GM21526 (cell line): ENCODE measurements at regions not wholly inside any gene's neighbourhood (a gene's known extent, or its start where the extent isn't known, plus 50 kb on each side); places are given as distances from the start of the nearest gene placed in this dataset.
A peak's percentile ranks its signal among the peaks of the same experiment; 100 is the strongest.
"Not testable (repeated sequence)": the region's sequence is repeated elsewhere in the genome, so short reads cannot be mapped to it uniquely, and the experiment has no call there.

Experiments used
- ATAC-seq: cut with Tn5 transposase; IDR thresholded peaks from one replicate; pipeline ENCODE4 v1.9.1; 2021; ENCODE audit warnings: moderate library complexity; ENCODE audit not compliant: unreplicated experiment, low FRiP score

- ATAC-seq: no peak
These were observed 305.8 kb downstream of the KIF20B start for GRCh38 chr10:90007226-90007625.

GRCh38 chr10:90011281-90011680 lies 309.9 kb downstream of the KIF20B start:
- not testable (repeated sequence) for ATAC-seq

GRCh38 chr10:90018819-90019218 lies 317.4 kb downstream of the KIF20B start:
- no peak for ATAC-seq

- ATAC-seq: no peak
These were observed 319.1 kb downstream of the KIF20B start for GRCh38 chr10:90020506-90020905.

- no peak for ATAC-seq
These were observed 322.6 kb downstream of the KIF20B start for GRCh38 chr10:90023950-90024349.

- ATAC-seq: no peak
These were observed 326.9 kb downstream of the KIF20B start for GRCh38 chr10:90028312-90028711.

- ATAC-seq: no peak
These were observed 330.4 kb downstream of the KIF20B start for GRCh38 chr10:90031776-90032175.

- ATAC-seq: no peak
These were observed 331.1 kb downstream of the KIF20B start for GRCh38 chr10:90032519-90032918.

GRCh38 chr10:90034862-90035261 lies 333.5 kb downstream of the KIF20B start:
- not testable (repeated sequence) for ATAC-seq

- ATAC-seq: no peak
These were observed 340.2 kb downstream of the KIF20B start for GRCh38 chr10:90041585-90041984.

- ATAC-seq: no peak
These were observed 340.7 kb downstream of the KIF20B start for GRCh38 chr10:90042075-90042474.

GRCh38 chr10:90047243-90047729 lies 345.9 kb downstream of the KIF20B start:
- peak; percentile 83 for ATAC-seq

- ATAC-seq: no peak
These were observed 349.7 kb downstream of the KIF20B start for GRCh38 chr10:90051053-90051452.

GRCh38 chr10:90051474-90051873 lies 350.1 kb downstream of the KIF20B start:
- no peak for ATAC-seq

- no peak for ATAC-seq
These were observed 361.4 kb downstream of the KIF20B start for GRCh38 chr10:90062786-90063185.

GRCh38 chr10:90064295-90064694 lies 362.9 kb downstream of the KIF20B start:
- no peak for ATAC-seq

- ATAC-seq: no peak
These were observed 365.0 kb downstream of the KIF20B start for GRCh38 chr10:90066435-90066834.

- no peak for ATAC-seq
These were observed 374.6 kb downstream of the KIF20B start for GRCh38 chr10:90075995-90076394.

- ATAC-seq: no peak
These were observed 378.4 kb downstream of the KIF20B start for GRCh38 chr10:90079819-90080218.

GRCh38 chr10:90086606-90087190 lies 385.3 kb downstream of the KIF20B start:
- not testable (repeated sequence) for ATAC-seq

- peak; percentile 94 for ATAC-seq
These were observed 386.0 kb downstream of the KIF20B start for GRCh38 chr10:90087197-90088023.

- ATAC-seq: no peak
These were observed 386.6 kb downstream of the KIF20B start for GRCh38 chr10:90088024-90088317.
